MCF 10A (cell line): ENCODE measurements at regions not wholly inside any gene's neighbourhood (a gene's known extent, or its start where the extent isn't known, plus 50 kb on each side); places are given as distances from the start of the nearest gene placed in this dataset.

Experiments
- BruUV-seq: library from RNA; stranded (reverse); fragments of 400-500 nt; replicated peaks from 2 replicates; lab custom pipeline; 2021; lab: Mats Ljungman, UMichigan
- CTCF ChIA-PET: fragments of 300-600 bp; sonication (Branson Sonifier 250); formaldehyde crosslinking; extraction: SDS; loops from one replicate; lab custom pipeline; 2021; ENCODE audit warnings: antibody characterized with exemption, inconsistent platforms; lab: Yijun Ruan, JAX
- POLR2A ChIA-PET: fragments of 300-600, 350-650 bp; sonication (Branson Sonifier 250); formaldehyde crosslinking; extraction: SDS; loops from one replicate; lab custom pipeline; 2020; ENCODE audit warnings: antibody characterized with exemption, inconsistent platforms; lab: Yijun Ruan, JAX
- DNase-seq: peaks from one replicate; pipeline ENCODE4 v3.0.0-alpha.2; 2018; ENCODE audit not compliant: unreplicated experiment
- H3K27ac Mint-ChIP-seq: one replicate; pipeline ENCODE4 v1.8.0; 2022; ENCODE audit warnings: mild to moderate bottlenecking, low read depth, mixed read lengths; ENCODE audit not compliant: unreplicated experiment
- H3K27me3 Mint-ChIP-seq: one replicate; pipeline ENCODE4 v1.8.0; 2022; ENCODE audit warnings: mixed read lengths; ENCODE audit not compliant: insufficient read depth, unreplicated experiment
- H3K36me3 Mint-ChIP-seq: one replicate; pipeline ENCODE4 v1.8.0; 2022; ENCODE audit warnings: mild to moderate bottlenecking, moderate library complexity, mixed read lengths; ENCODE audit not compliant: insufficient read depth, unreplicated experiment
- H3K4me1 Mint-ChIP-seq: one replicate; pipeline ENCODE4 v1.8.0; 2022; ENCODE audit warnings: mixed read lengths; ENCODE audit not compliant: insufficient read depth, unreplicated experiment
- H3K4me3 Mint-ChIP-seq: one replicate; pipeline ENCODE4 v1.8.0; 2022; ENCODE audit warnings: mild to moderate bottlenecking, moderate library complexity, mixed read lengths; ENCODE audit not compliant: unreplicated experiment
- H3K9me3 Mint-ChIP-seq: one replicate; pipeline ENCODE4 v1.8.0; 2022; ENCODE audit warnings: mixed read lengths; ENCODE audit not compliant: unreplicated experiment
- intact Hi-C: fragments of 100-400 bp; cut with micrococcal nuclease; formaldehyde crosslinking; loops from 2 replicates; pipeline ENCODE4 v1.14.1; 2022
- TF ChIP-seq, protein P1 (sequence below): fragments of 200-600 bp; IDR thresholded peaks from one replicate; pipeline ENCODE4 v1.8.0; 2022; ENCODE audit warnings: antibody characterized with exemption, mild to moderate bottlenecking; ENCODE audit not compliant: unreplicated experiment

DNA sequence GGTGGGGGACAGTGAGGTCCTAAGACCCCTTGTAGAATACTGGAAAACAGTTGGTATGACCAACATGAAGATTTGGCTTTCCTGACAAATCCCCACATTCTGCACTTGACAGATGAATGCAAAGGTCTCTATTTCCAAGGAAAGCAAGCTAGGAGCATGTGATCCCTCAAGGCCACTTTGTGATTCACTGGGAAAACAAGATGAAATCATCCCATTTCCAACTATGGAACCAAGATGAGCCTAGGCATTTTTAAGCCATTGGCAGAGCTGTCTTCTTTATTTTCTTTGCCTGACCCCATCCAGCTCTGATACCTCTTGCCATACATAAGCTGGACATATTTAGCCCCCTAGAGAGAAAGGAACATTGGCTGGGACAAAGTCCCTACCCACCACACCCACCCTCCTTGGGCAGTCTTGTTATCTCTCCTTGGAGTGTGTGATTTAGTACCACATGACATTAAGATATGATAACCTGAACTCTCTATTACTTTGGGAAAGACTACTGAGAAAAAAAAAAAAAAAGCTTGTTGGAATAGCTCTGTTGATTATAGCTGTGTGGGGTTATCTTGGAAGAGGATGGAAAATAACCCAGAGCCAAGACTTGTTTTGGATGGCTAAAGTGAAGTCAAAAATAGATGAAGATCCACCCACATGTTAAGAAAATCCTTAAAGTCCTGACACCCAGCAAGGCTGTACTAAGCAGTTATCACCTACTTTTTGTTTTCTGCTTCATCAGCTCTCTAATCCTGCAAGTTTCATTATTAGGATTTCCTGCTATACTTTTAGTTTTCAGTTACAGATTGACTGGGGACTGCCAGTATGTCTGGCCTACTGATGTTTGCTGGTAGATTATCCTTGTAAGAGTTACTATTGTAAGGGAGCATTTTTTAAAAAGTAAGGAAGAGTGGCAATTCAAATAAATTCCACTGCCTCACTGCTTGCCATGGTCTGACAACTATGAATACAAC lies 90.1 kb upstream of the PREP start:
- Mint-ChIP-seq H3K4me1 (peaks cover 11% of the 10 kb centered on the region), H3K36me3 (peaks cover 4% of the 10 kb centered on the region), H3K9me3 (no peaks in the 10 kb centered on the region), H3K27ac (no peak overlapping the region), H3K4me3 (no peak overlapping the region), H3K27me3 (no peaks in the 10 kb centered on the region)
- intact Hi-C loops: no loop called here
- CTCF ChIA-PET: interaction anchor here (0.6 to 1.2 kb wide), 4 partner anchors 9 to 808 kb away, joined by 3 to 4 read pairs (median 3); no protein-coding TSS in a partner anchor
- no peak for DNase-seq
- POLR2A ChIA-PET: interaction anchor here (0.7 to 0.8 kb wide), 2 partner anchors 109 to 1966 kb away, joined by 3 read pairs; partner anchors contain the start of gene PDSS2
- TF ChIP-seq, protein P1, sequence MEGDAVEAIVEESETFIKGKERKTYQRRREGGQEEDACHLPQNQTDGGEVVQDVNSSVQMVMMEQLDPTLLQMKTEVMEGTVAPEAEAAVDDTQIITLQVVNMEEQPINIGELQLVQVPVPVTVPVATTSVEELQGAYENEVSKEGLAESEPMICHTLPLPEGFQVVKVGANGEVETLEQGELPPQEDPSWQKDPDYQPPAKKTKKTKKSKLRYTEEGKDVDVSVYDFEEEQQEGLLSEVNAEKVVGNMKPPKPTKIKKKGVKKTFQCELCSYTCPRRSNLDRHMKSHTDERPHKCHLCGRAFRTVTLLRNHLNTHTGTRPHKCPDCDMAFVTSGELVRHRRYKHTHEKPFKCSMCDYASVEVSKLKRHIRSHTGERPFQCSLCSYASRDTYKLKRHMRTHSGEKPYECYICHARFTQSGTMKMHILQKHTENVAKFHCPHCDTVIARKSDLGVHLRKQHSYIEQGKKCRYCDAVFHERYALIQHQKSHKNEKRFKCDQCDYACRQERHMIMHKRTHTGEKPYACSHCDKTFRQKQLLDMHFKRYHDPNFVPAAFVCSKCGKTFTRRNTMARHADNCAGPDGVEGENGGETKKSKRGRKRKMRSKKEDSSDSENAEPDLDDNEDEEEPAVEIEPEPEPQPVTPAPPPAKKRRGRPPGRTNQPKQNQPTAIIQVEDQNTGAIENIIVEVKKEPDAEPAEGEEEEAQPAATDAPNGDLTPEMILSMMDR: no peak
- BruUV-seq: no TSS peak

DNA sequence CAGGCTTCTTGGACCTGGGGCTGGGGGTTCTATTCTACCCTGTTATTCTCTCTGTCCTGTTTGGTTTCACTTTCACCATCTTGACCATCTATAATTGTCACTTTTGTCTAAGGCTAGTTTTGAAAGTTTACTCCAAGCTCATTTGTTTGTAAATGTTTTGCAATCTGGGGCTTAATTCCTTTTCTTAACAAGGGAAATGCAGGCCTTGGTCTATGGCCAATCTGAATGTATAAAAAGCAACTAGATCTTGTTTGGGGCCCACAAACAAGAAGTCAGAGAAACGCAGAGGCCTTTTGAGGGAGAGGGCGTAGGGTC lies 86.3 kb upstream of the PREP start:
- peak overlapping the region; percentile 50 for H3K27ac Mint-ChIP-seq
- TF ChIP-seq, protein P1: no peak
- no peaks in the 10 kb centered on the region for H3K27me3 Mint-ChIP-seq
- no peak for DNase-seq
- H3K4me1 Mint-ChIP-seq: peaks cover 26% of the 10 kb centered on the region
- H3K36me3 Mint-ChIP-seq: peaks cover 6% of the 10 kb centered on the region
- CTCF ChIA-PET: interaction anchor here (1.1 to 1.4 kb wide), 2 partner anchors 595 to 812 kb away, joined by 3 to 7 read pairs; no protein-coding TSS in a partner anchor
- intact Hi-C loops: loop anchor here (10.0 kb wide), 1 partner anchor 956 kb away; no protein-coding TSS in a partner anchor
- H3K4me3 Mint-ChIP-seq: no peak overlapping the region
- BruUV-seq: no TSS peak
- H3K9me3 Mint-ChIP-seq: no peaks in the 10 kb centered on the region
- POLR2A ChIA-PET: interaction anchor here (0.7 to 1.3 kb wide), 3 partner anchors 44 to 807 kb away, joined by 3 read pairs; no protein-coding TSS in a partner anchor

DNA sequence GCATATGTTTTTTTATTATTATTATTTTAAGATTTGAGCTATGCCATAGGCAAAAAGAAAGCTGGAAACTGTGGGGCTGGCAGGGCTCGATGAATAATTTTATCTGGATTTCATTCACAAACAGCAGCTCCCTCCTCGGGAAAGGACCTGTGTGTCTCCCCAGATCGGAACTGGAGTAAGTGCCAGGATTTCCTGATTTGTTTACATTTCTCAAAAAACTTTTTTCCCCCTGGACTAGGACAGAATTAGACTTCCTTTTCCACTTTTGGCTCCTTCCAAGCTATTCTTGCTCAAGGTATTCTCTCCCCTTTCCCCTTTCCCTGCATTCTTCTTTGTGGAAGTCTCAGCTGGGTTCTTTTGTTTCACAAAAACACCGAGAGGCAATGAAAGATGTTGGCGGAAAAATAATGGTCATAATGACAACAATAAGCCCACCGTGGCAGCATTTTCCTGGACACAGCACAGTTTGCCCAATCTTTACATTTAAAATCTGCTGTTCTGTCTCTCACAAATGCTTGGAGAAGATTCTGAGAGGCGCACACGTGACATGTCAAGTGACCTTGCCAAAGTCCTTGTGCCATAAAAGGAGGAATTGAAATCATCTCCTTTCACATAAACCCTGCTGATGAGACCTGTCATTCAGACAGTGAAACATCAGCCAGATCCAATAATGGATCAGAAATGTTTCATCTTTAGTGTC lies 85.8 kb upstream of the PREP start:
- CTCF ChIA-PET: interaction anchor here (0.6 to 2.2 kb wide), 6 partner anchors 113 to 1650 kb away, joined by 3 to 11 read pairs (median 4); no protein-coding TSS in a partner anchor
- no peak for DNase-seq
- Mint-ChIP-seq H3K36me3 (peaks cover 6% of the 10 kb centered on the region), H3K27me3 (no peaks in the 10 kb centered on the region), H3K4me1 (peaks cover 30% of the 10 kb centered on the region), H3K27ac (peak overlapping the region; percentile 50), H3K4me3 (no peak overlapping the region), H3K9me3 (no peaks in the 10 kb centered on the region)
- TF ChIP-seq, protein P1: no peak
- POLR2A ChIA-PET: interaction anchor here (1.1 to 1.3 kb wide), 2 partner anchors 58 to 807 kb away, joined by 3 read pairs; no protein-coding TSS in a partner anchor
- intact Hi-C loops: loop anchor here (10.0 kb wide), 1 partner anchor 956 kb away; no protein-coding TSS in a partner anchor
- no TSS peak for BruUV-seq
